ENCODE measurements at regions not wholly inside any gene's neighbourhood (a gene's known extent, or its start where the extent isn't known, plus 50 kb on each side); places are given as distances from the start of the nearest gene placed in this dataset.

DNA sequence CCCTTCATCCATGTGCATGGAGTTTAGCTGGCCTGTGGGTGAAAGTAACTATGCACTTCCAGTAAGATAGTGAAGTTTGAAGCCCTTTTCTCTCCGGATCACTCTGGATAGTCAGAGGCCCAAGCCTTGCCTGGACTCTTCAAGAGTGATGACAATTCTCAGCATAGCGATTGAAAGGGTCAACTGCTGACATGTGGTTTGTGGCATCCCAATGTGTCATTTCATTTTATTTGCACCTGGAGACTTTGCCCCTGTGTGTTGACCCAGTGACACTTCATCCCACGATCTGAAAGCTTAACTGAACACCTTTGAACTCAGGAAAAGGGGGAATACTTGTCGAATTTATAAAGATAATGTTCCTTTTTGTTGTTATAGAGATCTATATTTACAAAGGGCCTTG, 711.9 kb upstream of the TMEM132C start:
- DNase-seq (ENCODE audit: low read depth): no peak
- H3K4me3 ChIP-seq (ENCODE audit: low read depth, low read length): no peak overlapping the region
- TF ChIP-seq, protein P1, sequence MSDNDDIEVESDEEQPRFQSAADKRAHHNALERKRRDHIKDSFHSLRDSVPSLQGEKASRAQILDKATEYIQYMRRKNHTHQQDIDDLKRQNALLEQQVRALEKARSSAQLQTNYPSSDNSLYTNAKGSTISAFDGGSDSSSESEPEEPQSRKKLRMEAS (IDR thresholded peaks at IDR 0.05; ENCODE audit: low read depth, low read length): no peak
- TF ChIP-seq MYC (IDR thresholded peaks at IDR 0.05; ENCODE audit: low read depth, low read length): no peak
- TF ChIP-seq, protein P2, sequence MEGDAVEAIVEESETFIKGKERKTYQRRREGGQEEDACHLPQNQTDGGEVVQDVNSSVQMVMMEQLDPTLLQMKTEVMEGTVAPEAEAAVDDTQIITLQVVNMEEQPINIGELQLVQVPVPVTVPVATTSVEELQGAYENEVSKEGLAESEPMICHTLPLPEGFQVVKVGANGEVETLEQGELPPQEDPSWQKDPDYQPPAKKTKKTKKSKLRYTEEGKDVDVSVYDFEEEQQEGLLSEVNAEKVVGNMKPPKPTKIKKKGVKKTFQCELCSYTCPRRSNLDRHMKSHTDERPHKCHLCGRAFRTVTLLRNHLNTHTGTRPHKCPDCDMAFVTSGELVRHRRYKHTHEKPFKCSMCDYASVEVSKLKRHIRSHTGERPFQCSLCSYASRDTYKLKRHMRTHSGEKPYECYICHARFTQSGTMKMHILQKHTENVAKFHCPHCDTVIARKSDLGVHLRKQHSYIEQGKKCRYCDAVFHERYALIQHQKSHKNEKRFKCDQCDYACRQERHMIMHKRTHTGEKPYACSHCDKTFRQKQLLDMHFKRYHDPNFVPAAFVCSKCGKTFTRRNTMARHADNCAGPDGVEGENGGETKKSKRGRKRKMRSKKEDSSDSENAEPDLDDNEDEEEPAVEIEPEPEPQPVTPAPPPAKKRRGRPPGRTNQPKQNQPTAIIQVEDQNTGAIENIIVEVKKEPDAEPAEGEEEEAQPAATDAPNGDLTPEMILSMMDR (IDR thresholded peaks at IDR 0.05; ENCODE audit: low read depth, low read length): no peak
- no peak for TF ChIP-seq POLR2A (IDR thresholded peaks at IDR 0.05; ENCODE audit: extremely low read depth, insufficient read length)

DNA sequence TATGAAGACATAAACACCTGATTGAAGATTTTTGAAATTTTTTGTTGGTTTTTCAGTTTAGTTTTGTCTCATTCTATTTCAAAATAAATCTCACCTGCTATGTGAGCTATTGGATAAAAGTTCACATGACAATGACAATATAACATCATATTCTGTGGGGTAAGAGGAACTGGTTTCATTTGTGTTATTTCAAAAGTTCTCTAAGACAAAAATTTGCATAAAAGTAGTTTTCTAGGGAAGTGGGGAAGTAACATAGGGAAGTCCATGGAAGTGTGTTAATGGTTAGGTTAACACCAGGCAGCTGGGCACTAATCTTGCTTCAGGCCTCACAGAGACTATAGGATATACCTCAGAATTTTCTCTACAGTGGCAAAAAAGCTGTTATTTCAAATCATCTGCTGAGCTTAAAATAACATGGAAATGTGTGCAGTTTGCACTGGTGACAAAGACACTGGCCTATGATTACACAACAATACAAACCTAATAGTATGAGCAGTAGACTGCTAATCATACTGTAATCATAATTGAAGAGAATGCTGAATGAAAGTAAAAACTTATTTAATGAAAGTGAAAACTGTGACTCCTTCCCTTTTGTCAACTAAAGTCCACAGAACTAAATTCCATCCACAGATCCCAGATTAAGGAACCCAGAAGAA, 710.6 kb upstream of the TMEM132C start:
- no peak overlapping the region for H3K4me3 ChIP-seq (ENCODE audit: low read depth, low read length)
- peak; percentile 11 for DNase-seq (ENCODE audit: low read depth)
- TF ChIP-seq, protein P2 (IDR thresholded peaks at IDR 0.05; ENCODE audit: low read depth, low read length): no peak
- no peak for TF ChIP-seq MYC (IDR thresholded peaks at IDR 0.05; ENCODE audit: low read depth, low read length)

DNA sequence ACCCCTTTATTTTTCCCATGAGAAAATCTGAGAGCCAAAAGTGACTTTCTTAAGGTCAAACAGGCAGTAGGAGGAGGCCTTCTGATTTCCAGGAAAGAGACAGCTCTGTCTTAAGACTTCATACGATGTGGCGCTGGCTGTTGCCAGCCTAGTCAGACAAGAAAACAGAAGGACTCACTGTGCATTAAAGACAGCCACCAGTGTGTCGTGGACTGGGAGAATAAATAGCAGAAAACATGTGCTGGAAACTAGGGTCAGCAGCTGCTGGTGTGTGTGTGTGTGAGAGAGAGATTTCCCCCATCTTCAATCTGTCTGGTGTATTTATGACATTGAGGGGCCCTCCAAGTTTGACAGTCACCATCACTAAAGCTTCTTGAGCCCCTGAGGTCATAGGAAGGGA, 708.6 kb upstream of the TMEM132C start:
- TF ChIP-seq, protein P1 (IDR thresholded peaks at IDR 0.05; ENCODE audit: low read depth, low read length): no peak
- H3K4me3 ChIP-seq (ENCODE audit: low read depth, low read length): no peak overlapping the region
- DNase-seq (ENCODE audit: low read depth): no peak

DNA sequence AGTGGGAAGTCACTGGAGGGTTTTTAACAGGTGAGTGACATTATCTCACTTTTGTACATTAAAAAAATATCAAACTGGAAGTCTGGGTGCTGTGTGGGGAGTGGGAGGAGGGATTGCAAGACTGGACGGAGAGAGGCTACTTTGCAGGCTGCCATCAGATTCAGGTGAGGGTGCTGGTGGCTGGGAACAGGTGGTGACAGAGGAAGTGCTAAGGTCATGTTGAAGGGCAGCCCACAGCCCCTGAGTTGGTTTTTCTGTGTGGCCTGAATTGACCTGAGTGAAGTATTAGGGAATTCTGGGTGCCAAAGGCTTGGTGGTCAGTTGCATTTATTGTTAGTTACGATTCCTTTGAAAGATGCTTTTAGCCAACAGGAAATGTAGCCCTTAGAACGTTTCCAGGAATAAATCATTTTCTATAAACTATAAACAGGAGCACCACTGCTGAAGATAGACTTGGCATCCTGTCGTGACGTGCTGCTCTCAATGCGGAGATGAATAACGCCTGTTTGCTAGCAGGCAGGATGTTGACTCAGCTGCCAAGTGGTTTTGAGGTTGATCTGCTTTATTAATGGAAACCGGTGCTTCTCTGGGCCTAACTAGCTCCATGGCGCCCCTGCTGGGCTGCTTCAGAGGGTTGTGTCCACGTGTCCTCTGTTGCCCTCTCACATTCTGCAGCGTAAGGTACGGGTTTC, 707.5 kb upstream of the TMEM132C start:
- TF ChIP-seq MYC (IDR thresholded peaks at IDR 0.05; ENCODE audit: low read depth, low read length) (peak; percentile 96), POLR2A (IDR thresholded peaks at IDR 0.05; ENCODE audit: extremely low read depth, insufficient read length) (no peak)
- TF ChIP-seq, protein P1 (IDR thresholded peaks at IDR 0.05; ENCODE audit: low read depth, low read length): peak; percentile 97
- TF ChIP-seq, protein P2 (IDR thresholded peaks at IDR 0.05; ENCODE audit: low read depth, low read length): peak; percentile 95
- H3K4me3 ChIP-seq (ENCODE audit: low read depth, low read length): no peak overlapping the region
- DNase-seq (ENCODE audit: low read depth): peak; percentile 96

DNA sequence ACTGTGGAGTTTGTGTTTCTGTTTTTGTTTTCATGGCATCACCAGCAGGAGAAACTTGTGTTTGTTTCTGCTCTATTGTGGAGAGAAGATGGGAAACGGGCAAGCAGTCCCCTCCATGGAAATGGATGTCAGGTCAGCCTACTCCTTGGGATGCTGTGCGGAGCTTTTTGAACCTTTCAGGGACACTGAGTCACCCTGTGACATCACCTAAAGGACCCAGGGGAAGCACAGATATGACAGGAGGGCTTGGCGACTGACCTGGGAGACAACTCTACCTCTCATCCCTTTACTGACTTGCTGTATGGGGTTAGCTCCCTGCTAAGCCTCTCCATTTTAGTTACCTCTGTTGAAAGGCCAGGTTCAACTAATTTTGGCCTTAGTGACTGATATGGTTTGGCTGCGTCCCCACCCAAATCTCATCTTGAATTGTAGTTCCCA, 706.9 kb upstream of the TMEM132C start:
- no peak overlapping the region for H3K4me3 ChIP-seq (ENCODE audit: low read depth, low read length)
- TF ChIP-seq MYC (IDR thresholded peaks at IDR 0.05; ENCODE audit: low read depth, low read length): no peak
- TF ChIP-seq, protein P1 (IDR thresholded peaks at IDR 0.05; ENCODE audit: low read depth, low read length): no peak
- DNase-seq (ENCODE audit: low read depth): no peak

DNA sequence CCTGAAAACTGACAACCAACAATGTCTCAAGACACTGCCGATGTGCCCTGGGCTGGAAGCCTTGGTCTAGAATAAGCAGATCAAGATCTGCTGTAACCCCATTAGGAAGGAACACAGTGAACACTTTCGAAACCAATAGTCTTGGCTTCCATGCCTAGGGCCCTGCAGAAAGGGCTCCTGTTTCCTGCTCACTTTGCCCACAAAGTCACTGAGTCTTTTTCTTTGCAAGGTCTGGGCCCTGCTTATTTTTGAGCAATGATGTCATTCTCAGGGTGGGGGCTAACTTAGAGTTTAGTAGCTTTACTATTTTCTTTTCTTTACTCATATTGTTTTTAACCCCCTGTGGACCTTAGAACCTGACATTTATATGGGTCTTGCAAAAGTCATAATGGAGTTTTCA, 704.2 kb upstream of the TMEM132C start:
- H3K4me3 ChIP-seq (ENCODE audit: low read depth, low read length): no peak overlapping the region
- TF ChIP-seq, protein P2 (IDR thresholded peaks at IDR 0.05; ENCODE audit: low read depth, low read length): no peak
- TF ChIP-seq MYC (IDR thresholded peaks at IDR 0.05; ENCODE audit: low read depth, low read length) (no peak), POLR2A (IDR thresholded peaks at IDR 0.05; ENCODE audit: extremely low read depth, insufficient read length) (no peak)
- TF ChIP-seq, protein P1 (IDR thresholded peaks at IDR 0.05; ENCODE audit: low read depth, low read length): no peak
- DNase-seq (ENCODE audit: low read depth): peak; percentile 34
